ENCODE measurements at regions not wholly inside any gene's neighbourhood (a gene's known extent, or its start where the extent isn't known, plus 50 kb on each side); places are given as distances from the start of the nearest gene placed in this dataset.

GRCh38 chr7:9241826-9242225, 808.4 kb downstream of the NXPH1 start:
- CTCF ChIA-PET = no interaction called here

GRCh38 chr7:9242636-9243035, 809.2 kb downstream of the NXPH1 start:
- CTCF ChIA-PET = no interaction called here
- POLR2A ChIA-PET = no interaction called here
- Histone ChIP-seq H3K27ac (ENCODE audit: extremely low read depth, low read depth, low read length) (no peak overlapping the region), H3K4me3 (ENCODE audit: low read depth, low read length) (no peak overlapping the region), H3K9me3 (ENCODE audit: control insufficient read depth, insufficient read depth, low read depth, low read length) (no peaks in the 10 kb centered on the region), H3K4me1 (ENCODE audit: control insufficient read depth, insufficient read depth, low read length) (no peaks in the 10 kb centered on the region), H3K36me3 (ENCODE audit: control insufficient read depth in 2 of 2, insufficient read depth in 1 of 2, low read length in 2 of 2) (no peaks in the 10 kb centered on the region)
- TF ChIP-seq ZNF324 (tag by site-specific recombination; IDR thresholded peaks at IDR 0.05) (no peak), ZBTB20 (tag by site-specific recombination; IDR thresholded peaks at IDR 0.05) (no peak), ZFP3 (tag by site-specific recombination; IDR thresholded peaks at IDR 0.05; ENCODE audit: low read depth) (no peak), ZNF23 (tag by site-specific recombination; IDR thresholded peaks at IDR 0.05; ENCODE audit: borderline replicate concordance) (no peak), ZNF654 (tag by site-specific recombination; IDR thresholded peaks at IDR 0.05; ENCODE audit: low read depth) (no peak), ZNF704 (tag by site-specific recombination; IDR thresholded peaks at IDR 0.05) (no peak), WT1 (tag by site-specific recombination; IDR thresholded peaks at IDR 0.05) (no peak), ZBTB48 (tag by site-specific recombination; IDR thresholded peaks at IDR 0.05) (no peak), BCL11A (tag by site-specific recombination; IDR thresholded peaks at IDR 0.05; ENCODE audit: low read depth) (no peak), ZNF18 (tag by site-specific recombination; IDR thresholded peaks at IDR 0.05) (no peak)

More at GRCh38 chr7:9241826-9242225, 808.4 kb downstream of the NXPH1 start:
- Histone ChIP-seq H3K36me3 (ENCODE audit: control insufficient read depth in 2 of 2, insufficient read depth in 1 of 2, low read length in 2 of 2) (no peaks in the 10 kb centered on the region), H3K9me3 (ENCODE audit: control insufficient read depth, insufficient read depth, low read depth, low read length) (no peaks in the 10 kb centered on the region), H3K27ac (ENCODE audit: extremely low read depth, low read depth, low read length) (no peak overlapping the region), H3K4me1 (ENCODE audit: control insufficient read depth, insufficient read depth, low read length) (no peaks in the 10 kb centered on the region), H3K4me3 (ENCODE audit: low read depth, low read length) (no peak overlapping the region)
- POLR2A ChIA-PET = no interaction called here
- TF ChIP-seq ZNF513 (tag by site-specific recombination; IDR thresholded peaks at IDR 0.05) (no peak), ZNF211 (tag by site-specific recombination; IDR thresholded peaks at IDR 0.05; ENCODE audit: low read depth) (no peak), ZNF157 (tag by site-specific recombination; IDR thresholded peaks at IDR 0.05) (no peak), REPIN1 (tag by site-specific recombination; IDR thresholded peaks at IDR 0.05; ENCODE audit: low read depth) (no peak), ZBTB20 (tag by site-specific recombination; IDR thresholded peaks at IDR 0.05) (no peak), INSM2 (tag by site-specific recombination; IDR thresholded peaks at IDR 0.05) (no peak), ZNF324 (tag by site-specific recombination; IDR thresholded peaks at IDR 0.05) (no peak), ZNF664 (tag by site-specific recombination; IDR thresholded peaks at IDR 0.05) (no peak), ZSCAN5A (tag by site-specific recombination; IDR thresholded peaks at IDR 0.05) (no peak)

Data from HEK293 (cell line).